H1 (cell line): ENCODE measurements at regions not wholly inside any gene's neighbourhood (a gene's known extent, or its start where the extent isn't known, plus 50 kb on each side); places are given as distances from the start of the nearest gene placed in this dataset.

Experiments
- CTCF ChIA-PET: fragments of 300-600 bp; sonication (Branson Sonifier 250); formaldehyde crosslinking; loops from one replicate; lab custom pipeline; 2021; ENCODE audit not compliant: partially characterized antibody; lab: Charles Lee
- POLR2A ChIA-PET: fragments of 300-600 bp; sonication (Branson Sonifier 250); formaldehyde crosslinking; loops from one replicate; lab custom pipeline; 2021; ENCODE audit warnings: inconsistent platforms; ENCODE audit not compliant: partially characterized antibody; lab: Charles Lee
- DNase-seq, 2 experiments: peaks; one replicate each; pipeline versions ENCODE4 v3.0.0 to v3.0.0-alpha.2; 2010 to 2022; ENCODE audit warnings: low spot score in 2 of 2, low read depth in 1 of 2, mixed read lengths in 1 of 2
- FAIRE-seq: peaks from 2 replicates; lab custom pipeline; 2011; peaks lifted over from hg19 to GRCh38; lab: Jason Lieb, UNC
- H2AFZ ChIP-seq: 2 replicates; pipeline ENCODE4 v1.8.1; 2012; ENCODE audit warnings: low read length, inconsistent platforms
- H2AK5ac ChIP-seq: 2 replicates; pipeline ENCODE4 v1.6.1; 2013; ENCODE audit warnings: low read depth, low read length
- H2BK120ac ChIP-seq: replicated peaks from 2 replicates; pipeline ENCODE3; 2013; ENCODE audit warnings: low read depth, low read length, inconsistent platforms
- H2BK12ac ChIP-seq: 2 replicates; pipeline ENCODE4 v1.6.1; 2013; ENCODE audit warnings: low read depth, low read length
- H2BK15ac ChIP-seq: 2 replicates; pipeline ENCODE4 v1.6.1; 2013; ENCODE audit warnings: low read length
- H2BK20ac ChIP-seq: 2 replicates; pipeline ENCODE4 v1.6.1; 2013; ENCODE audit warnings: low read length
- H2BK5ac ChIP-seq: 2 replicates; pipeline ENCODE4 v1.6.1; 2013; ENCODE audit warnings: low read depth, low read length
- H3K14ac ChIP-seq: 2 replicates; pipeline ENCODE4 v1.6.1; 2013; ENCODE audit warnings: inconsistent platforms; ENCODE audit not compliant: insufficient read length
- H3K18ac ChIP-seq: 2 replicates; pipeline ENCODE4 v1.6.1; 2013; ENCODE audit warnings: low read length; ENCODE audit errors: extremely low read depth
- H3K23ac ChIP-seq: 2 replicates; pipeline ENCODE4 v1.6.1; 2013; ENCODE audit warnings: inconsistent platforms; ENCODE audit not compliant: insufficient read length
- H3K23me2 ChIP-seq: 2 replicates; pipeline ENCODE4 v1.6.1; 2013; ENCODE audit warnings: low read depth, low read length
- H3K27ac ChIP-seq: 2 replicates; pipeline ENCODE4 v1.6.1; 2011; ENCODE audit warnings: low read depth, low read length, inconsistent platforms
- H3K27me3 ChIP-seq, 4 experiments: replicated peaks in 1 of 4; 1 replicate in 1 of 4; 2 replicates in 3 of 4; pipeline versions ENCODE4 v1.6.1 to v1.8.1; 2011 to 2013; ENCODE audit warnings: low read length in 3 of 4, mild to moderate bottlenecking in 3 of 4, inconsistent platforms in 2 of 4, mixed read lengths in 2 of 4, moderate library complexity in 1 of 4; ENCODE audit not compliant: control insufficient read depth in 3 of 4, insufficient read depth in 3 of 4; ENCODE audit errors: extremely low read depth in 1 of 4
- H3K36me3 ChIP-seq, 4 experiments: 2 replicates each; pipeline versions ENCODE4 v1.6.1 to v1.8.1; 2011 to 2013; ENCODE audit warnings: mild to moderate bottlenecking in 4 of 4, low read length in 3 of 4, moderate library complexity in 2 of 4, control low read depth in 1 of 4, inconsistent platforms in 1 of 4; ENCODE audit not compliant: insufficient read depth in 4 of 4, control insufficient read depth in 2 of 4
- H3K4ac ChIP-seq: replicated peaks from 2 replicates; pipeline ENCODE3; 2013; ENCODE audit warnings: low read length, low read depth, mixed read lengths, inconsistent platforms; ENCODE audit not compliant: insufficient read length
- H3K4me1 ChIP-seq, 4 experiments: replicated peaks in 1 of 4; 1 replicate in 1 of 4; 2 replicates in 3 of 4; pipeline versions ENCODE4 v1.6.1 to v1.8.1; 2011 to 2013; ENCODE audit warnings: low read length in 3 of 4, inconsistent platforms in 2 of 4, mixed read lengths in 1 of 4; ENCODE audit not compliant: insufficient read depth in 4 of 4, control insufficient read depth in 3 of 4
- H3K4me2 ChIP-seq, 2 experiments: 2 replicates each; pipeline versions ENCODE4 v1.6.1 to v1.8.1; 2011 to 2013; ENCODE audit warnings: low read depth in 2 of 2, low read length in 2 of 2, control low read depth in 1 of 2, inconsistent platforms in 1 of 2, mild to moderate bottlenecking in 1 of 2; ENCODE audit not compliant: insufficient read depth in 1 of 2
- H3K4me3 ChIP-seq, 4 experiments: fragments of 200-600, 300-600 bp in 1 of 4; sonication (generic), shearing (Covaris generic), sonication (Bioruptor Twin) in 1 of 4; 2 replicates each; pipeline versions ENCODE4 v1.5.1 to v1.8.1; 2011 to 2016; ENCODE audit warnings: low read length in 4 of 4, low read depth in 3 of 4, control low read depth in 2 of 4, inconsistent platforms in 2 of 4, mild to moderate bottlenecking in 2 of 4, mixed read lengths in 1 of 4, moderate library complexity in 1 of 4; ENCODE audit not compliant: insufficient read depth in 2 of 4; ENCODE audit errors: extremely low read depth in 1 of 4
- H3K56ac ChIP-seq: replicated peaks from 2 replicates; pipeline ENCODE3; 2013; ENCODE audit warnings: low read depth, mild to moderate bottlenecking, mixed read lengths, low read length, inconsistent platforms; ENCODE audit not compliant: insufficient read length
- H3K79me1 ChIP-seq: 2 replicates; pipeline ENCODE4 v1.6.1; 2013; ENCODE audit warnings: low read depth, low read length, control low read depth
- H3K79me2 ChIP-seq, 2 experiments: 2 replicates each; pipeline versions ENCODE4 v1.6.1 to v1.8.1; 2012 to 2013; ENCODE audit warnings: low read length in 2 of 2, mild to moderate bottlenecking in 2 of 2, inconsistent platforms in 1 of 2; ENCODE audit not compliant: insufficient read depth in 2 of 2, control insufficient read depth in 1 of 2
- H3K9ac ChIP-seq, 4 experiments: replicated peaks in 1 of 4; 1 replicate in 1 of 4; 2 replicates in 3 of 4; pipeline versions ENCODE4 v1.6.1 to v1.8.1; 2011 to 2013; ENCODE audit warnings: low read depth in 3 of 4, low read length in 3 of 4, control low read depth in 2 of 4, mild to moderate bottlenecking in 2 of 4, moderate library complexity in 2 of 4, inconsistent platforms in 1 of 4; ENCODE audit errors: extremely low read depth in 1 of 4
- H3K9me3 ChIP-seq, 2 experiments: 2 replicates each; pipeline versions ENCODE4 v1.6.1 to v1.8.1; 2012 to 2013; ENCODE audit warnings: mild to moderate bottlenecking in 2 of 2, moderate library complexity in 2 of 2, control low read depth in 1 of 2, inconsistent platforms in 1 of 2, low read depth in 1 of 2, low read length in 1 of 2, mixed read lengths in 1 of 2; ENCODE audit not compliant: insufficient read depth in 2 of 2
- H4K20me1 ChIP-seq, 2 experiments: replicated peaks in 1 of 2; 2 replicates each; pipeline versions ENCODE3 to v1.8.1; 2011 to 2013; ENCODE audit warnings: inconsistent platforms in 2 of 2, low read length in 2 of 2, mild to moderate bottlenecking in 1 of 2; ENCODE audit not compliant: insufficient read depth in 2 of 2, control insufficient read depth in 1 of 2
- H4K5ac ChIP-seq: 2 replicates; pipeline ENCODE4 v1.6.1; 2013; ENCODE audit warnings: low read length, low read depth, mixed read lengths, inconsistent platforms; ENCODE audit not compliant: insufficient read length
- H4K8ac ChIP-seq: 2 replicates; pipeline ENCODE4 v1.8.0; 2013; ENCODE audit warnings: mild to moderate bottlenecking, moderate library complexity, low read length, inconsistent platforms; ENCODE audit not compliant: insufficient read depth; ENCODE audit errors: extremely low read depth
- H4K91ac ChIP-seq: replicated peaks from 2 replicates; pipeline ENCODE3; 2013; ENCODE audit warnings: low read length, mixed read lengths, inconsistent platforms; ENCODE audit not compliant: insufficient read length
- CHD2 ChIP-seq: IDR thresholded peaks from 2 replicates; pipeline ENCODE4 v1.6.1; 2012; ENCODE audit warnings: low read length, improper control_type of control experiment
- MAFK ChIP-seq: IDR thresholded peaks from 2 replicates; pipeline ENCODE4 v1.6.1; 2012; ENCODE audit warnings: low read depth, mild to moderate bottlenecking, improper control_type of control experiment, low read length
- SIN3A ChIP-seq, 2 experiments: IDR thresholded peaks in 1 of 2; conservative IDR thresholded peaks in 1 of 2; 2 replicates each; pipeline ENCODE4 v1.6.1; 2011 to 2012; ENCODE audit warnings: low read length in 2 of 2, improper control_type of control experiment in 1 of 2, low read depth in 1 of 2, mild to moderate bottlenecking in 1 of 2

DNA sequence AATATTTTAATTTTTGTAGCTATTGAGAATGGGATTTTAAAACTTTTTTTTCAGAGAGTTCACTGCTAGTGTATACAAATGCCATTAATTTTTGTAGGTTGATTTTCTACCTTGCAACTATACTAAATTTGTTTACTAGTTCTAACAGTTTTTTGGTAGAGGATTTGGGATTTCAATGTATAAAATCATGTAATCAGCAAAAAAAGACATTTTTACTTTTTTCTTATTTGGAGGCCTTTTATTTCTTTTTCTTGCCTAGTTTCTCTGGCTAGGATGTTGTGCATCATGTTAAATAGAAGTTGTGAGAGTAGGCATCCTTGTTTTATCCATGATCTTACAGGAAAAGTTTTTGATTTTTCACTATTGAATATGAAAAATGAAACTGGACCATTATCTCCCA lies 602.9 kb upstream of the KIF2B start:
- no peak overlapping the region for H2BK15ac ChIP-seq
- H3K23ac ChIP-seq, result no peak overlapping the region
- no peaks in the 10 kb centered on the region; a peak in 1 of 4 replicates for H3K9me3 ChIP-seq
- H2AFZ ChIP-seq, result no peak overlapping the region
- no peak overlapping the region for H3K56ac ChIP-seq
- H3K36me3 ChIP-seq, result no peaks in the 10 kb centered on the region
- no peak overlapping the region for H2BK120ac ChIP-seq
- no peaks in the 10 kb centered on the region for H3K27me3 ChIP-seq
- no peak overlapping the region for H4K8ac ChIP-seq
- H2BK12ac ChIP-seq, result no peak overlapping the region
- no peak for TF ChIP-seq MAFK
- TF ChIP-seq CHD2, result no peak
- TF ChIP-seq SIN3A (conservative IDR thresholded peaks at IDR 0.05 in 1 of 2, IDR thresholded peaks at IDR 0.05 in 1 of 2; ENCODE audit: low read depth in 1 of 2, low read length in 2 of 2), result no peak
- TF ChIP-seq, all 59 proteins: peak for 0
- H3K4me3 ChIP-seq, result no peak overlapping the region
- H3K79me2 ChIP-seq, result no peaks in the 10 kb centered on the region
- ChIA-PET POLR2A (no interaction called here), CTCF (interaction anchor here (0.6 kb wide), 2 partner anchors 878 to 1009 kb away, joined by 3 read pairs; no protein-coding TSS in a partner anchor)
- H4K5ac ChIP-seq, result no peak overlapping the region
- H3K9ac ChIP-seq, result no peak overlapping the region
- H3K4me2 ChIP-seq, result no peak overlapping the region
- H4K91ac ChIP-seq, result no peak overlapping the region
- no peak overlapping the region for H3K18ac ChIP-seq
- DNase-seq, result no peak
- H3K27ac ChIP-seq, result no peak overlapping the region
- no peaks in the 10 kb centered on the region for H3K23me2 ChIP-seq
- H3K4me1 ChIP-seq, result no peaks in the 10 kb centered on the region
- no peaks in the 10 kb centered on the region for H3K79me1 ChIP-seq
- no peak overlapping the region for H3K4ac ChIP-seq
- no peak overlapping the region for H2BK20ac ChIP-seq
- no peak overlapping the region for H2AK5ac ChIP-seq
- no peak overlapping the region for H3K14ac ChIP-seq
- no peaks in the 10 kb centered on the region for H4K20me1 ChIP-seq
- FAIRE-seq, result no peak
- no peak overlapping the region for H2BK5ac ChIP-seq
